HG03196 (cell line): ENCODE measurements at regions not wholly inside any gene's neighbourhood (a gene's known extent, or its start where the extent isn't known, plus 50 kb on each side); places are given as distances from the start of the nearest gene placed in this dataset.

ENCODE experiments used
- ATAC-seq: cut with Tn5 transposase; IDR thresholded peaks from one replicate; pipeline ENCODE4 v1.9.1; 2021; ENCODE audit not compliant: unreplicated experiment

GRCh38 chrX:39137363-39137954, 336.2 kb downstream of the MID1IP1 start:
- no peak for ATAC-seq

GRCh38 chrX:39140581-39140980, 339.3 kb downstream of the MID1IP1 start:
- ATAC-seq, result no peak

- no peak for ATAC-seq
Measured at GRCh38 chrX:39144323-39144722, 343.1 kb downstream of the MID1IP1 start.

- ATAC-seq, result peak; percentile 51
Measured at GRCh38 chrX:39144956-39145355, 343.7 kb downstream of the MID1IP1 start.

GRCh38 chrX:39145859-39146258, 344.6 kb downstream of the MID1IP1 start:
- no peak for ATAC-seq

- ATAC-seq, result no peak
Measured at GRCh38 chrX:39149761-39150160, 348.5 kb downstream of the MID1IP1 start.

GRCh38 chrX:39150220-39150619, 349.0 kb downstream of the MID1IP1 start:
- ATAC-seq, result no peak

GRCh38 chrX:39150621-39151020, 349.4 kb downstream of the MID1IP1 start:
- ATAC-seq, result no peak

GRCh38 chrX:39152106-39152649, 350.9 kb downstream of the MID1IP1 start:
- no peak for ATAC-seq

GRCh38 chrX:39156051-39156450, 354.8 kb downstream of the MID1IP1 start:
- no peak for ATAC-seq

GRCh38 chrX:39157006-39157405, 355.7 kb downstream of the MID1IP1 start:
- ATAC-seq, result no peak

GRCh38 chrX:39157796-39158195, 356.5 kb downstream of the MID1IP1 start:
- no peak for ATAC-seq

- no peak for ATAC-seq
Measured at GRCh38 chrX:39158801-39159657, 357.8 kb downstream of the MID1IP1 start.

GRCh38 chrX:39159921-39160507, 358.8 kb downstream of the MID1IP1 start:
- no peak for ATAC-seq

- ATAC-seq, result no peak
Measured at GRCh38 chrX:39161611-39162255, 360.5 kb downstream of the MID1IP1 start.

GRCh38 chrX:39162322-39162735, 361.1 kb downstream of the MID1IP1 start:
- ATAC-seq, result no peak

- no peak for ATAC-seq
Measured at GRCh38 chrX:39163581-39164126, 362.4 kb downstream of the MID1IP1 start.

GRCh38 chrX:39164212-39164611, 363.0 kb downstream of the MID1IP1 start:
- ATAC-seq, result no peak

GRCh38 chrX:39165185-39165584, 363.9 kb downstream of the MID1IP1 start:
- no peak for ATAC-seq

- no peak for ATAC-seq
Measured at GRCh38 chrX:39165773-39166172, 364.5 kb downstream of the MID1IP1 start.

GRCh38 chrX:39167791-39168190, 366.5 kb downstream of the MID1IP1 start:
- ATAC-seq, result no peak
